IMR-90 (cell line): ENCODE measurements at regions not wholly inside any gene's neighbourhood (a gene's known extent, or its start where the extent isn't known, plus 50 kb on each side); places are given as distances from the start of the nearest gene placed in this dataset.

ENCODE experiments used
- CEBPB ChIP-seq: IDR thresholded peaks from 2 replicates; pipeline ENCODE4 v1.6.1; 2012; ENCODE audit warnings: low read depth, low read length, improper control_type of control experiment
- CHD1 ChIP-seq: IDR thresholded peaks from 2 replicates; pipeline ENCODE4 v1.6.1; 2012; ENCODE audit warnings: low read depth, low read length, improper control_type of control experiment
- FOS ChIP-seq: fragments of 150-350 bp; IDR thresholded peaks from 2 replicates; pipeline ENCODE4 v1.6.1; 2016; ENCODE audit warnings: low read depth, low read length
- MAZ ChIP-seq: IDR thresholded peaks from 2 replicates; pipeline ENCODE4 v1.6.1; 2012; ENCODE audit warnings: low read depth, mild to moderate bottlenecking, low read length, improper control_type of control experiment, moderate library complexity, borderline replicate concordance
- POLR2A ChIP-seq: IDR thresholded peaks from 2 replicates; pipeline ENCODE4 v1.6.1; 2012; ENCODE audit warnings: mild to moderate bottlenecking, low read depth, low read length
- RAD21 ChIP-seq: IDR thresholded peaks from 2 replicates; pipeline ENCODE4 v1.6.1; 2012; ENCODE audit warnings: low read length, improper control_type of control experiment
- RCOR1 ChIP-seq: IDR thresholded peaks from 2 replicates; pipeline ENCODE4 v1.6.1; 2012; ENCODE audit warnings: mild to moderate bottlenecking, low read length, improper control_type of control experiment; ENCODE audit not compliant: insufficient replicate concordance
- RFX5 ChIP-seq: IDR thresholded peaks from 2 replicates; pipeline ENCODE4 v1.8.0; 2012; ENCODE audit warnings: low read depth, mild to moderate bottlenecking, low read length, moderate library complexity
- USF2 ChIP-seq: fragments of 150-350 bp; IDR thresholded peaks from 2 replicates; pipeline ENCODE4 v1.6.1; 2017; ENCODE audit warnings: mild to moderate bottlenecking, antibody characterized with exemption, low read length, low read depth
- TF ChIP-seq, protein P1 (sequence below): conservative IDR thresholded peaks from 2 replicates; pipeline ENCODE4 v1.5.1; 2012; ENCODE audit warnings: mild to moderate bottlenecking, low read depth, low read length, improper control_type of control experiment
- TF ChIP-seq, protein P2 (sequence below): fragments of 150-350 bp; IDR thresholded peaks from 2 replicates; pipeline ENCODE4 v1.6.1; 2016; ENCODE audit warnings: low read depth, mild to moderate bottlenecking, low read length, moderate library complexity, borderline replicate concordance

DNA sequence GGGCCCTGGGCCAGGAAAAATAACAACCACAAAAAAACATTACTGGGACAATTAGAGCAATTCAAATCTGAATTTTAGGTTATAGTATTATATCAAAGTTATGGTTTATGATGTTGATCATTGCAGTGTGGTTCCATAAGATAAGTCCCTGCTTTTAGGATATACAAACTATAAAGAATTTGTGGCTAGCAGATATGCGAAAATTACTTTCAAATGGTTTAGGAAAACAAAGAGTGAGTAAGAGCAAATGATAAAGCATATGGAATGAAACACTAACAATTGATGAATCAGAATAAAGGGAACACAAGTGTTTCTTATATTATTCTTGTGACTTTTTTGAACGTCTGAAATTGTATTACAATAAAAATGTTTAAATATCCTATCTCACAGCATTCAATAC lies 64.4 kb upstream of the HECTD2 start:
- TF ChIP-seq MAZ (no peak), POLR2A (no peak), USF2 (no peak), FOS (no peak), RAD21 (no peak), CEBPB (no peak), RFX5 (no peak), RCOR1 (no peak), CHD1 (no peak)
- TF ChIP-seq, protein P1, sequence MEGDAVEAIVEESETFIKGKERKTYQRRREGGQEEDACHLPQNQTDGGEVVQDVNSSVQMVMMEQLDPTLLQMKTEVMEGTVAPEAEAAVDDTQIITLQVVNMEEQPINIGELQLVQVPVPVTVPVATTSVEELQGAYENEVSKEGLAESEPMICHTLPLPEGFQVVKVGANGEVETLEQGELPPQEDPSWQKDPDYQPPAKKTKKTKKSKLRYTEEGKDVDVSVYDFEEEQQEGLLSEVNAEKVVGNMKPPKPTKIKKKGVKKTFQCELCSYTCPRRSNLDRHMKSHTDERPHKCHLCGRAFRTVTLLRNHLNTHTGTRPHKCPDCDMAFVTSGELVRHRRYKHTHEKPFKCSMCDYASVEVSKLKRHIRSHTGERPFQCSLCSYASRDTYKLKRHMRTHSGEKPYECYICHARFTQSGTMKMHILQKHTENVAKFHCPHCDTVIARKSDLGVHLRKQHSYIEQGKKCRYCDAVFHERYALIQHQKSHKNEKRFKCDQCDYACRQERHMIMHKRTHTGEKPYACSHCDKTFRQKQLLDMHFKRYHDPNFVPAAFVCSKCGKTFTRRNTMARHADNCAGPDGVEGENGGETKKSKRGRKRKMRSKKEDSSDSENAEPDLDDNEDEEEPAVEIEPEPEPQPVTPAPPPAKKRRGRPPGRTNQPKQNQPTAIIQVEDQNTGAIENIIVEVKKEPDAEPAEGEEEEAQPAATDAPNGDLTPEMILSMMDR: no peak
- TF ChIP-seq, protein P2, sequence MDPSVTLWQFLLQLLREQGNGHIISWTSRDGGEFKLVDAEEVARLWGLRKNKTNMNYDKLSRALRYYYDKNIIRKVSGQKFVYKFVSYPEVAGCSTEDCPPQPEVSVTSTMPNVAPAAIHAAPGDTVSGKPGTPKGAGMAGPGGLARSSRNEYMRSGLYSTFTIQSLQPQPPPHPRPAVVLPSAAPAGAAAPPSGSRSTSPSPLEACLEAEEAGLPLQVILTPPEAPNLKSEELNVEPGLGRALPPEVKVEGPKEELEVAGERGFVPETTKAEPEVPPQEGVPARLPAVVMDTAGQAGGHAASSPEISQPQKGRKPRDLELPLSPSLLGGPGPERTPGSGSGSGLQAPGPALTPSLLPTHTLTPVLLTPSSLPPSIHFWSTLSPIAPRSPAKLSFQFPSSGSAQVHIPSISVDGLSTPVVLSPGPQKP: no peak
